Panc1 (cell line): ENCODE measurements at regions not wholly inside any gene's neighbourhood (a gene's known extent, or its start where the extent isn't known, plus 50 kb on each side); places are given as distances from the start of the nearest gene placed in this dataset.

ENCODE experiments used
- ATAC-seq: fragments of 200-7000 bp; cut with Tn5 transposase; 2 replicates; pipeline ENCODE4 v1.9.1; 2020; ENCODE audit warnings: mild to moderate bottlenecking, moderate library complexity
- BruUV-seq: library from RNA; stranded (reverse); fragments of 400-500 nt; replicated peaks from 2 replicates; lab custom pipeline; 2021; lab: Mats Ljungman, UMichigan
- CTCF ChIA-PET: fragments of 300-600 bp; sonication (Branson Sonifier 250); formaldehyde crosslinking; loops from one replicate; lab custom pipeline; 2022; ENCODE audit warnings: antibody characterized with exemption; lab: Charles Lee
- POLR2A ChIA-PET: fragments of 300-600 bp; sonication (Branson Sonifier 250); formaldehyde crosslinking; loops from one replicate; lab custom pipeline; 2022; ENCODE audit warnings: antibody characterized with exemption; lab: Charles Lee
- DNase-seq: peaks from one replicate; pipeline ENCODE4 v3.0.0-alpha.2; 2010; ENCODE audit warnings: low read depth, low spot score
- H3K27ac ChIP-seq: 2 replicates; pipeline ENCODE4 v1.5.1; 2011; ENCODE audit warnings: mild to moderate bottlenecking, low read length, inconsistent platforms
- H3K27me3 ChIP-seq: fragments of 200-500 bp; sonication (Bioruptor generic); 2 replicates; pipeline ENCODE4 v1.6.0; 2014; ENCODE audit warnings: low read length, inconsistent platforms; ENCODE audit not compliant: control insufficient read depth, insufficient read depth
- H3K36me3 ChIP-seq: fragments of 200-500 bp; sonication (Bioruptor generic); 2 replicates; pipeline ENCODE4 v1.5.1; 2014; ENCODE audit warnings: inconsistent platforms, mild to moderate bottlenecking, low read length, moderate library complexity; ENCODE audit not compliant: control insufficient read depth, insufficient read depth
- H3K4me1 ChIP-seq: 2 replicates; pipeline ENCODE4 v1.5.1; 2011; ENCODE audit warnings: inconsistent platforms, mild to moderate bottlenecking, low read length, moderate library complexity; ENCODE audit not compliant: control insufficient read depth, insufficient read depth
- H3K4me3 ChIP-seq, 2 experiments: 2 replicates each; pipeline ENCODE4 v1.5.1; 2011 to 2012; ENCODE audit warnings: low read depth in 2 of 2, low read length in 2 of 2, mild to moderate bottlenecking in 2 of 2, inconsistent platforms in 1 of 2, moderate library complexity in 1 of 2
- H3K9me3 ChIP-seq: fragments of 200-500 bp; sonication (Bioruptor generic); 2 replicates; pipeline ENCODE4 v1.5.1; 2014; ENCODE audit warnings: low read depth, mild to moderate bottlenecking, inconsistent platforms, low read length, moderate library complexity; ENCODE audit not compliant: control insufficient read depth, insufficient read depth
- POLR2AphosphoS5 ChIP-seq: IDR thresholded peaks from 2 replicates; pipeline ENCODE4 v1.6.1; 2012; ENCODE audit warnings: mild to moderate bottlenecking, low read depth, low read length, moderate library complexity
- REST ChIP-seq, 2 experiments: IDR thresholded peaks; 2 replicates each; pipeline ENCODE4 v1.6.1; 2011 to 2012; ENCODE audit warnings: low read depth in 2 of 2, control low read depth in 1 of 2, low read length in 1 of 2, mild to moderate bottlenecking in 1 of 2, moderate library complexity in 1 of 2; ENCODE audit not compliant: insufficient read depth in 1 of 2
- SIN3A ChIP-seq: IDR thresholded peaks from 2 replicates; pipeline ENCODE4 v1.6.1; 2012; ENCODE audit warnings: low read depth, mild to moderate bottlenecking, low read length, moderate library complexity, borderline replicate concordance; ENCODE audit not compliant: insufficient read depth
- TCF7L2 ChIP-seq: IDR thresholded peaks from 2 replicates; pipeline ENCODE4 v1.6.1; 2011; ENCODE audit warnings: mild to moderate bottlenecking, low read depth, low read length, inconsistent platforms
- in situ Hi-C: cut with HindIII; loops from 2 replicates; pipeline ENCODE4 v1.10.0; 2016; ENCODE audit warnings: low sequenced_read_pairs, low pct_unique_long_range_greater_than_20kb
- intact Hi-C: fragments of 100-400 bp; cut with micrococcal nuclease; formaldehyde crosslinking; loops from one replicate; pipeline ENCODE4 v1.10.0; 2022; ENCODE audit not compliant: unreplicated experiment
- TF ChIP-seq, protein P1 (sequence below): fragments of 450-650 bp; IDR thresholded peaks from 2 replicates; pipeline ENCODE4 v1.5.1; 2017; ENCODE audit warnings: mild to moderate bottlenecking

- no peaks in the 10 kb centered on the region for H3K4me1 ChIP-seq
- H3K27ac ChIP-seq = peak overlapping the region; percentile 37; the same call in 1 of the 2 replicates
- no peaks in the 10 kb centered on the region for H3K36me3 ChIP-seq
- ATAC-seq (no peak), DNase-seq (no peak)
- in situ Hi-C loops = no loop called here
- no peaks in the 10 kb centered on the region for H3K9me3 ChIP-seq
- no peak overlapping the region for H3K4me3 ChIP-seq
- BruUV-seq = no TSS peak
- intact Hi-C loops = no loop called here
- ChIA-PET POLR2A (no interaction called here), CTCF (no interaction called here)
- H3K27me3 ChIP-seq = no peaks in the 10 kb centered on the region
- TF ChIP-seq REST (IDR thresholded peaks at IDR 0.05; ENCODE audit: insufficient read depth in 1 of 2, low read depth in 2 of 2, low read length in 1 of 2) (no peak), SIN3A (no peak), POLR2AphosphoS5 (no peak), TCF7L2 (no peak)
- TF ChIP-seq, protein P1, sequence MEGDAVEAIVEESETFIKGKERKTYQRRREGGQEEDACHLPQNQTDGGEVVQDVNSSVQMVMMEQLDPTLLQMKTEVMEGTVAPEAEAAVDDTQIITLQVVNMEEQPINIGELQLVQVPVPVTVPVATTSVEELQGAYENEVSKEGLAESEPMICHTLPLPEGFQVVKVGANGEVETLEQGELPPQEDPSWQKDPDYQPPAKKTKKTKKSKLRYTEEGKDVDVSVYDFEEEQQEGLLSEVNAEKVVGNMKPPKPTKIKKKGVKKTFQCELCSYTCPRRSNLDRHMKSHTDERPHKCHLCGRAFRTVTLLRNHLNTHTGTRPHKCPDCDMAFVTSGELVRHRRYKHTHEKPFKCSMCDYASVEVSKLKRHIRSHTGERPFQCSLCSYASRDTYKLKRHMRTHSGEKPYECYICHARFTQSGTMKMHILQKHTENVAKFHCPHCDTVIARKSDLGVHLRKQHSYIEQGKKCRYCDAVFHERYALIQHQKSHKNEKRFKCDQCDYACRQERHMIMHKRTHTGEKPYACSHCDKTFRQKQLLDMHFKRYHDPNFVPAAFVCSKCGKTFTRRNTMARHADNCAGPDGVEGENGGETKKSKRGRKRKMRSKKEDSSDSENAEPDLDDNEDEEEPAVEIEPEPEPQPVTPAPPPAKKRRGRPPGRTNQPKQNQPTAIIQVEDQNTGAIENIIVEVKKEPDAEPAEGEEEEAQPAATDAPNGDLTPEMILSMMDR = no peak
Observed at GRCh38 chr1:218547957-218548730, 203.0 kb downstream of the TGFB2 start.

GRCh38 chr1:218548764-218549163 is 203.6 kb downstream of the TGFB2 start:
- no TSS peak for BruUV-seq
- intact Hi-C loops = no loop called here
- Histone ChIP-seq H3K36me3 (no peaks in the 10 kb centered on the region), H3K4me3 (no peak overlapping the region), H3K27ac (no peak overlapping the region; the same call in 1 of the 2 replicates), H3K27me3 (no peaks in the 10 kb centered on the region), H3K4me1 (no peaks in the 10 kb centered on the region), H3K9me3 (no peaks in the 10 kb centered on the region)
- in situ Hi-C loops = no loop called here
- ChIA-PET CTCF (no interaction called here), POLR2A (no interaction called here)
- DNase-seq = no peak
- TF ChIP-seq TCF7L2 (no peak), SIN3A (no peak), POLR2AphosphoS5 (no peak), REST (IDR thresholded peaks at IDR 0.05; ENCODE audit: insufficient read depth in 1 of 2, low read depth in 2 of 2, low read length in 1 of 2) (no peak)
- TF ChIP-seq, protein P1 = no peak
- no peak for ATAC-seq
